ENCODE measurements at regions not wholly inside any gene's neighbourhood (a gene's known extent, or its start where the extent isn't known, plus 50 kb on each side); places are given as distances from the start of the nearest gene placed in this dataset.

GRCh38 chr2:2889646-2890045 lies 488.0 kb downstream of the EIPR1 start:
- no peak for DNase-seq

- no peak for DNase-seq
Measured at GRCh38 chr2:2889141-2889540, 488.5 kb downstream of the EIPR1 start.

- no peak for DNase-seq
Measured at GRCh38 chr2:2887772-2888387, 489.7 kb downstream of the EIPR1 start.

- DNase-seq = no peak
Measured at GRCh38 chr2:2886922-2887321, 490.7 kb downstream of the EIPR1 start.

GRCh38 chr2:2881499-2881898 lies 496.1 kb downstream of the EIPR1 start:
- DNase-seq = no peak

GRCh38 chr2:2880938-2881337 lies 496.7 kb downstream of the EIPR1 start:
- DNase-seq = no peak

DNA sequence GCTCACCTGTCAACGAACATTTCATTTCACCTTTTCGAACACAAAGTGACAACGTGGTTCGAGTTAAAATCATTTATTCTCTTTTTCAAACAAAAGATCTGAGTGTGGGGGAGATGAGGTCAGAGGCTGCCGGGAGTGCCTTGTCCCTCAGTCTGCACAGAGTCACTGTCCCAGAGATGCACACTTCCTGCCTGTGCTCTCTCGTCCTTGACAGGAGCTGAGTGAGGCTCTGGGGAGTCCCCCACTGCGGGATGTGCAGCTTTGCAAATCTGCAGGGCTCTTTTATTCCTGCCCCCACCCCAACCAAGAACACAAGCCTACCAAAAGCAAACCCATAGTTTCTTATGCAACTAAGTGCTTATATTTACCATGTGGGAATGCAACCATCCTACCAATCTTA lies 497.8 kb downstream of the EIPR1 start:
- DNase-seq = no peak

GRCh38 chr2:2879071-2879470 lies 498.5 kb downstream of the EIPR1 start:
- DNase-seq = no peak

DNA sequence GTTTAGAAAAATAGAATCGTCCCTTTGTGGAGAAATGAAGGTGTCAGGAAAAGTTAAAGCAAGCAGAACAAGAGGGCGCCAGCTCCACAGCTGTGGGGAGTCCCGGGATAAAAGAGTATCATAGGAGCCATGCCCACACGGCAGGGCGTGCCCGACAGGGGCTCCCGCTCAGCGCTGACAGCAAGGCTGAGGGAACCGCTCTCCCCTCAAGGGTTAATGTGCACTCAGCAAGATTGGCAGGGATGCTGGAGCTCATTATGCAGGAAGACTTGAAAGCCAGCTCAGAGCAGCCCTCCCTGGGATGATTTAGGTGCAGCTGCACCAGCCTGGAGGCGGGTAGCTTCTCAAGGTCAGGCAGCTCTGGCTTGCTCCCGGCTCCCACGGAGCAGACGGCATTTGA lies 500.2 kb downstream of the EIPR1 start:
- no peak for DNase-seq

DNA sequence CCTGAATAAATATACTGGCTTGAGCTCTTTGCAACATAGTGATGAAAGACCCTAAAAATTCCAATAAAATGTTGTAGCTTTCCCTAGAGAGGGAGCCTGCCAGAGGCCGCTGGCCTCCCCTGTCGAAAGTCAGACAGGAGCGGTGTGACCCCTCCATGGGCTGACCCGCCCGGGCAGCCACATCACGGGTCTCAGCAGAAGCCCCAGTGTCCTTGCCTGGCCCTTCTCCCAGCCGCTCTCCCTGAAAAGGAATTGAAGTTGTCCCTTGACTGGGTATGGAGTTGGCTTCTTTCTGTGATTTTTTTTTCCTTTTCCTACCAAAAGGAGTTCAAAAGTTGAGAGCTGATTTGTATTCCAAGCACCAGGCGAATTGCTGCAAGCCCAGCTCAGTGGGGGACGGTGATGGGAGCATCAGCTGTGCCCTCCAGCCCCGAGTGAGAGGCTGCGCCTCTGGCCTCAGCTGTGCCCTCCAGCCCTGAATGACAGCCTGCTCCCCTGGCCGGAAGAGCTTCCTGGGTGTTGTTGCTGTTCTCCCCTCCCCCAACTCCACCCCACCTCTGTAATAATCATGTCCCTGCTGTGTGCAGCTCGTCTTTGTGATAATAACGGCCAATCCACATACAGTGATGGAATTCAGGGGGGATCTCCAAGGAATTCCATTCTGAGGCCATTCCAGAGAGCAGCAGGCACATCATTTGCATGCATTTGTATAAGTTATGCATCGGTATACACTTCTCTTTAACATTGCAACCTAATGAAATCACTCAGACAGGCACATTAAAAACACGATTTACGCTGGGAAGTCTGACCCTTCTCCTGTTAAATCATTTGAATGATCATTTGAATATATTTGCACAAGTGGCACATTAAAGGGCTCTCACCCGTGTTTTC lies 501.0 kb downstream of the EIPR1 start:
- no peak for DNase-seq

GRCh38 chr2:2875831-2876230 lies 501.8 kb downstream of the EIPR1 start:
- no peak for DNase-seq

- DNase-seq = no peak
Measured at GRCh38 chr2:2875296-2875695, 502.3 kb downstream of the EIPR1 start.

DNA sequence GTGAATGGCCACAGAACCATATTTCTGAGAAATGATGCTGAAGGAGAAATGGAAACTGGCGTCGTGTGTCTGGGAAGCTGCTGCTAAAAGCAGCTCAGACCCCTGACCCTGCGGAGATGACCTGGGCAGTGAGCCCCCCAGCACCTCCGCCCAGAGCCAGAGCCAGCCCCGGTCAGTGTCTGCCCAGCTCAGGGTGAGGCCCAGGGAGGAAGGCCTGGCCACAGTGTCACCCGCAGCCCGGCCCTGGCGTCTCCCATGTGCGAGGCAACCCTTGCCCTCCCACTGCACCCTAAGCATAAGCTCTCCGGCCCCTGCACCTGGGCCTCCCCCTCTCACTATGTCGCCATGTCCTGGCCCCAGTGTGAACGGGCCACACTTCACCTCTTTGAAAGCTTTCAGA lies 502.8 kb downstream of the EIPR1 start:
- no peak for DNase-seq

DNA sequence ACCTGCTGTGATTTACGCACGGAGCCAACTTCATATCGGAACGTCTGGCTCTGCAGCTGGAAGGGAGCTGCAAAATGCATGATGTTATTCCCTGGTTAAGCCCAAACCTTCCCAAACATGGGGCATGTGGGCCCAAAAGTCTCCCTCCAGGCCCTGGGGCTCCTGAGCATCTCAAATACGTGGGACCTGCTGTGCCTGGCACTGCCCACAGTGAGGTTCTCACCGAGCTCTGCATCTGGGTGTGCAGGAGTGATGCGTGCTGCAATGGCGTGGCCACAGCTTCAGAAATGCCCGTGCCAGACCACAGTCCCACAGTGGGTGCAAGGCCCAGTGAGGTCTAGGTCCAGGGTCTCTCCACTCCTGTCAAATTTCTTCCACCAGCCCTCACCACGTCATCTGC lies 503.3 kb downstream of the EIPR1 start:
- no peak for DNase-seq

- no peak for DNase-seq
Measured at GRCh38 chr2:2873450-2873811, 504.2 kb downstream of the EIPR1 start.

DNA sequence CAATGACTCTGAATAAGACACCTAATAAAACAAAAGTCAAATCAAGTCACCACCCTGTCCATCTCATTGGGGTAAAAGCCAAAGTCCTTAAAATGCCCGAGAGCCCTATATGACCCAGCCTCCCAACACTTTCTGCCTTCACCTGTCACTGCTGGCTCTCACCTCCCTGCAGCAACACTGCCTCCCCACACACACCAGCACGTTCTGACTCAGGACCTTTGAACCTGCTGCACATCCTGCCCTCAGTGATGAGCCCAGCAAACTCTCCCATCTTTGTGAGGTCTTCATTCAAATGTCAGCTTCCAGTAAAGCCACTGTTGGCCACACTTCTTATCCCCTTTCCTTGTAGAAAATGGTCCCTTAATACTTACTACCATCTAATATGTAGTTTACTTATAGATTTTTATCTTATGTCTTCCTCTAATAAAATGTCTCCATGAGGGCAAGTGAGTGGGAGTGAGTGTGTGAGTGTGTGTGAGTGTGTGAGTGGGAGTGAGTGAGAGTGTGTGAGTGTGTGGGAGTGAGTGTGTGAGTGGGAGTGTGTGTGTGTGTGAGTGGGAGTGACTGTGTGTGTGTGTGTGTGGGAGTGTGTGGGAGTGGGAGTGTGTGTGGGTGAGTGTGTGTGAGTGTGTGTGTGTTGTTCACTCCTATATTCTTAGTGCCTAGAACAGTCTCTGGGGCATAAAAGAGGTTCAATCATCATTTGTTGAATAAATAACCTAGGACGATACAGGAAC lies 504.7 kb downstream of the EIPR1 start:
- DNase-seq = no peak

- no peak for DNase-seq
Measured at GRCh38 chr2:2872309-2872617, 505.4 kb downstream of the EIPR1 start.

DNA sequence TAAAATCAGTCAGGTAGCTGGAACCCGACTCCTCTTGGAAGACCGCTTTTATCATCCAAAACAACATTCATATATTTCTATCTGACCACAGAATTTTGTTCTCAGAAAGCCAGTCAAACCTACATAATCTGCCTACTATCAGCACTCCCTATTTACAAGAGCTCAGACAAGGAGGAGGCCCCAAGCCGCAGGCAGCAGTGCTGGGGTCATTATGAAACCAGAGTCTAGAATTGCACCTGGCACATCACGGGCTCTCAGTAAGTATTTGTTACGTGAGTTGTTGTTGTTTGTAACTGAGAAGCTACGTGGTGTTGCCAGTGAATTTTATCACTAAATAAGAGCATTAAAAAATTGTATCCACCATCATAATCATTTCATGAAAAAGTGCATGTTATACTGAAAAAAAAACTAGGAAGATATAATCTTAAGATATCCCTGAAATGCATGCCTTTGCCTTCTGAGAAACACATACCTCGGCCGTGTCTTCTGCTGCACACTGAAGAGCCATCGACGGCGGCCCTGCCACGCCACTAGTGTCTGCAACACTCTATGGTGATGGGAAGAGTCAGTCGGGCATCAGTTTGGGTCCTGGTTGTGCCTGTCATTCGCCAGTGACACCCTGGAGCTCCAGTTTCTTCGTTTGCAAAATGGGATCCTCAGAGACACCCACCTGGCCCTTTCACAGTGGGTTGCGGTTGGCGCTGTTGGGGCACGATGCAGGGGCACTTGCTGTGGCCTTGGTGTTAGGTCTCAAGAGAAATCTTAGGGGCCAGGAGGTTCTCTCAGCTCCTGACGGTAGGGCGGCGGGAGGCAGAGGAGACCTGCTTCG lies 505.9 kb downstream of the EIPR1 start:
- no peak for DNase-seq

GRCh38 chr2:2870106-2870505 lies 507.5 kb downstream of the EIPR1 start:
- DNase-seq = no peak

- DNase-seq = no peak
Measured at GRCh38 chr2:2869553-2869952, 508.1 kb downstream of the EIPR1 start.

GRCh38 chr2:2868085-2868484 lies 509.5 kb downstream of the EIPR1 start:
- no peak for DNase-seq

DNA sequence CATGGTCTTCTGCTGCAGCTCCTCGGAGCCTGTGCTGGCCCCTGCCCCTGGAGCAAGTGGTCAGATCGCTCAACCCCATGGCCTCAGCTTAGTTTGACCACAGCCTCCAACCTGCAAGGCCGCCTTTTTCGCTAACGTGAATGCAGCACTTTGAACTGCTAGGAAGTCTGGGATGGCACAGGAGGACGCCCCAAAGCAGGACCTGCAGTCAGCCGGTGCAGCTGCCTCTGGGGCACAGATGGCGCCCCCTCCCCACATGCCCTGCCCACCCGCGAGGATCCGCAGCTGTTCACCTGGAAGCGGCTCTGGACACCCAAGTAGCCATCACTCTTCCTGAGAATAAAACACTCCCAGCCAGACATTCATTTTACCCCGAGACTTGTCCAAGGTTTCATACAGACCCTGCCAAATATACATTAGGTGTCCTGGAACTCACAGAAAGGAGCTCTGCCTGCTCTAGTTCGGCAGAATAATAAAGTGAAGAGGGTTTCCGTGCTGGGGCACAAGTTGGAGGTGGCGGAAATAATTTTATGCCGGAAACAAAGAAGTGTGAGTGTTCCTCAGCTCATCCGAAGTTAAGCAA lies 510.1 kb downstream of the EIPR1 start:
- no peak for DNase-seq

GRCh38 chr2:2866459-2866858 lies 511.2 kb downstream of the EIPR1 start:
- DNase-seq = no peak

Measured in AML-193 (cell line).